ENCODE measurements at regions not wholly inside any gene's neighbourhood (a gene's known extent, or its start where the extent isn't known, plus 50 kb on each side); places are given as distances from the start of the nearest gene placed in this dataset.

GRCh38 chr5:163595932-163596607 is 90.7 kb downstream of the MAT2B start:
- H3K9ac ChIP-seq (ENCODE audit: low read length in 2 of 2), result no peak overlapping the region
- H3K9me3 ChIP-seq (ENCODE audit: control insufficient read depth in 2 of 2, low read length in 2 of 2), result no peaks in the 10 kb centered on the region
- H3K27ac ChIP-seq (ENCODE audit: low read length), result no peak overlapping the region

GRCh38 chr5:163596608-163597315 is 91.3 kb downstream of the MAT2B start:
- Histone ChIP-seq H3K9me3 (ENCODE audit: control insufficient read depth in 2 of 2, low read length in 2 of 2) (no peaks in the 10 kb centered on the region), H3K27ac (ENCODE audit: low read length) (no peak overlapping the region), H3K9ac (ENCODE audit: low read length in 2 of 2) (no peak overlapping the region), H3K4me1 (ENCODE audit: control insufficient read depth, insufficient read depth, low read length) (no peaks in the 10 kb centered on the region), H3K4me3 (ENCODE audit: low read length in 2 of 2) (no peak overlapping the region), H3K27me3 (ENCODE audit: control insufficient read depth in 1 of 2, insufficient read depth in 2 of 2, low read length in 2 of 2) (no peaks in the 10 kb centered on the region), H3K36me3 (ENCODE audit: control insufficient read depth in 2 of 2, insufficient read depth in 2 of 2, low read length in 2 of 2) (no peaks in the 10 kb centered on the region)

More at GRCh38 chr5:163595932-163596607, 90.7 kb downstream of the MAT2B start:
- no peaks in the 10 kb centered on the region for H3K36me3 ChIP-seq (ENCODE audit: control insufficient read depth in 2 of 2, insufficient read depth in 2 of 2, low read length in 2 of 2)
- H3K4me1 ChIP-seq (ENCODE audit: control insufficient read depth, insufficient read depth, low read length), result no peaks in the 10 kb centered on the region
- H3K27me3 ChIP-seq (ENCODE audit: control insufficient read depth in 1 of 2, insufficient read depth in 2 of 2, low read length in 2 of 2), result no peaks in the 10 kb centered on the region
- no peak overlapping the region for H3K4me3 ChIP-seq (ENCODE audit: low read length in 2 of 2)

DNA sequence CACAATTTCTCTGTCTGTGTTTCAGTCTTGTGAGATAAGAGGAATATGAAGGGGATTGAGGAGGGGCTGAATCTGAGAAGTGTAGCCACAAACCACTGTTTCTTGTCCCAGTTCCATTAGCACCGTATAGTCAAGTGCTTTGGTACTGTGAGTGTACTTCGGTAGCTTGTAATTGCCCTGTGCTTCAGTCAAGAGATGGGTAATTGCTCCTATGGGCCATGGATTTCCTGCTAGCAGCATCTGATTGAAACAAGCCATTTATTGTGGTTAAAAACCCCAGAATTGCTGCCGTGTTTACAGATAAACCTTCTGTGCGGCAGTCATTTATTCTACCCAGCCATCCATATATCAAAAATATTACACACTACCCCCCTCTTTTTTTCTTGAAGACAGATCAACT is 98.6 kb downstream of the MAT2B start:
- H3K4me3 ChIP-seq (ENCODE audit: low read length in 2 of 2), result no peak overlapping the region
- no peaks in the 10 kb centered on the region for H3K4me1 ChIP-seq (ENCODE audit: control insufficient read depth, insufficient read depth, low read length)
- H3K27ac ChIP-seq (ENCODE audit: low read length), result no peak overlapping the region
- H3K9me3 ChIP-seq (ENCODE audit: control insufficient read depth in 2 of 2, low read length in 2 of 2), result no peaks in the 10 kb centered on the region
- H3K36me3 ChIP-seq (ENCODE audit: control insufficient read depth in 2 of 2, insufficient read depth in 2 of 2, low read length in 2 of 2), result no peaks in the 10 kb centered on the region
- H3K27me3 ChIP-seq (ENCODE audit: control insufficient read depth in 1 of 2, insufficient read depth in 2 of 2, low read length in 2 of 2), result no peaks in the 10 kb centered on the region
- no peak overlapping the region for H3K9ac ChIP-seq (ENCODE audit: low read length in 2 of 2)

GRCh38 chr5:163607256-163607655 is 101.8 kb downstream of the MAT2B start:
- no peak overlapping the region for H3K9ac ChIP-seq (ENCODE audit: low read length in 2 of 2)

GRCh38 chr5:163608621-163609020 is 103.2 kb downstream of the MAT2B start:
- no peak overlapping the region for H3K27ac ChIP-seq (ENCODE audit: low read length)
- H3K9me3 ChIP-seq (ENCODE audit: control insufficient read depth in 2 of 2, low read length in 2 of 2), result no peaks in the 10 kb centered on the region
- no peaks in the 10 kb centered on the region for H3K4me1 ChIP-seq (ENCODE audit: control insufficient read depth, insufficient read depth, low read length)
- H3K4me3 ChIP-seq (ENCODE audit: low read length in 2 of 2), result no peak overlapping the region
- peaks cover 0 to 2% of the 10 kb centered on the region in 2 donors for H3K27me3 ChIP-seq (ENCODE audit: control insufficient read depth in 1 of 2, insufficient read depth in 2 of 2, low read length in 2 of 2)
- no peaks in the 10 kb centered on the region for H3K36me3 ChIP-seq (ENCODE audit: control insufficient read depth in 2 of 2, insufficient read depth in 2 of 2, low read length in 2 of 2)
- H3K9ac ChIP-seq (ENCODE audit: low read length in 2 of 2), result no peak overlapping the region

More at GRCh38 chr5:163607256-163607655, 101.8 kb downstream of the MAT2B start:
- no peaks in the 10 kb centered on the region for H3K36me3 ChIP-seq (ENCODE audit: control insufficient read depth in 2 of 2, insufficient read depth in 2 of 2, low read length in 2 of 2)
- no peak overlapping the region for H3K27ac ChIP-seq (ENCODE audit: low read length)
- no peaks in the 10 kb centered on the region for H3K27me3 ChIP-seq (ENCODE audit: control insufficient read depth in 1 of 2, insufficient read depth in 2 of 2, low read length in 2 of 2)
- H3K4me3 ChIP-seq (ENCODE audit: low read length in 2 of 2), result no peak overlapping the region
- no peaks in the 10 kb centered on the region for H3K9me3 ChIP-seq (ENCODE audit: control insufficient read depth in 2 of 2, low read length in 2 of 2)
- H3K4me1 ChIP-seq (ENCODE audit: control insufficient read depth, insufficient read depth, low read length), result no peaks in the 10 kb centered on the region

DNA sequence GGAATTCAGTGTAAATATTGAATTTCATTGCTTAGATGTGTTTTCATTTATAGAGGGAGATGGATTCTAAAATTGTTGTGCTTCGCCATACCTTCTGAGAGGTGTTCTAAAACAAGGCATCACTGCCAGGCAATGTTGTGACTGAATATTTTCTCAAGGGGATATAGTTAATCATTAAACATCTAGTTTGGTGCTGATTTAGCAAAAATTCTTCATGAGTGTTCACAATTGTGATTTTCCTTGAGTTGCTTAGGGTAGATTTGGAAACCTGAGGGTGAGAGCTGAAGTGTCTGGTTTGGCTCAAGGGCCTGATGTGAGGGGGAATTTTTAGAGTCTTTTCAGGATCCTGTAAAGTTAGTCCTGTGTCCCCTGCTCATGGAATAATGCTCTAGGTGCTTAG is 104.5 kb downstream of the MAT2B start:
- Histone ChIP-seq H3K9me3 (ENCODE audit: control insufficient read depth in 2 of 2, low read length in 2 of 2) (no peaks in the 10 kb centered on the region), H3K27ac (ENCODE audit: low read length) (no peak overlapping the region), H3K27me3 (ENCODE audit: control insufficient read depth in 1 of 2, insufficient read depth in 2 of 2, low read length in 2 of 2) (peaks cover 0 to 2% of the 10 kb centered on the region in 2 donors), H3K9ac (ENCODE audit: low read length in 2 of 2) (no peak overlapping the region), H3K4me3 (ENCODE audit: low read length in 2 of 2) (no peak overlapping the region), H3K36me3 (ENCODE audit: control insufficient read depth in 2 of 2, insufficient read depth in 2 of 2, low read length in 2 of 2) (no peaks in the 10 kb centered on the region), H3K4me1 (ENCODE audit: control insufficient read depth, insufficient read depth, low read length) (no peaks in the 10 kb centered on the region)

- no peak overlapping the region for H3K9ac ChIP-seq (ENCODE audit: low read length in 2 of 2)
- H3K27ac ChIP-seq (ENCODE audit: low read length), result no peak overlapping the region
- H3K27me3 ChIP-seq (ENCODE audit: control insufficient read depth in 1 of 2, insufficient read depth in 2 of 2, low read length in 2 of 2), result peaks cover 0 to 2% of the 10 kb centered on the region in 2 donors
- H3K9me3 ChIP-seq (ENCODE audit: control insufficient read depth in 2 of 2, low read length in 2 of 2), result no peaks in the 10 kb centered on the region
- H3K4me3 ChIP-seq (ENCODE audit: low read length in 2 of 2), result no peak overlapping the region
- no peaks in the 10 kb centered on the region for H3K36me3 ChIP-seq (ENCODE audit: control insufficient read depth in 2 of 2, insufficient read depth in 2 of 2, low read length in 2 of 2)
- H3K4me1 ChIP-seq (ENCODE audit: control insufficient read depth, insufficient read depth, low read length), result no peaks in the 10 kb centered on the region
These were observed 107.1 kb downstream of the MAT2B start for GRCh38 chr5:163612358-163613149.

GRCh38 chr5:163613150-163613442 is 107.7 kb downstream of the MAT2B start:
- Histone ChIP-seq H3K9me3 (ENCODE audit: control insufficient read depth in 2 of 2, low read length in 2 of 2) (no peaks in the 10 kb centered on the region), H3K27ac (ENCODE audit: low read length) (no peak overlapping the region), H3K4me1 (ENCODE audit: control insufficient read depth, insufficient read depth, low read length) (no peaks in the 10 kb centered on the region), H3K27me3 (ENCODE audit: control insufficient read depth in 1 of 2, insufficient read depth in 2 of 2, low read length in 2 of 2) (peaks cover 0 to 2% of the 10 kb centered on the region in 2 donors), H3K9ac (ENCODE audit: low read length in 2 of 2) (no peak overlapping the region), H3K4me3 (ENCODE audit: low read length in 2 of 2) (no peak overlapping the region), H3K36me3 (ENCODE audit: control insufficient read depth in 2 of 2, insufficient read depth in 2 of 2, low read length in 2 of 2) (no peaks in the 10 kb centered on the region)

GRCh38 chr5:163614787-163615186 is 109.4 kb downstream of the MAT2B start:
- H3K4me1 ChIP-seq (ENCODE audit: control insufficient read depth, insufficient read depth, low read length), result no peaks in the 10 kb centered on the region
- no peak overlapping the region for H3K4me3 ChIP-seq (ENCODE audit: low read length in 2 of 2)
- peaks cover 0 to 2% of the 10 kb centered on the region in 2 donors for H3K27me3 ChIP-seq (ENCODE audit: control insufficient read depth in 1 of 2, insufficient read depth in 2 of 2, low read length in 2 of 2)
- H3K9me3 ChIP-seq (ENCODE audit: control insufficient read depth in 2 of 2, low read length in 2 of 2), result no peaks in the 10 kb centered on the region
- no peak overlapping the region for H3K27ac ChIP-seq (ENCODE audit: low read length)
- H3K36me3 ChIP-seq (ENCODE audit: control insufficient read depth in 2 of 2, insufficient read depth in 2 of 2, low read length in 2 of 2), result no peaks in the 10 kb centered on the region
- H3K9ac ChIP-seq (ENCODE audit: low read length in 2 of 2), result no peak overlapping the region

DNA sequence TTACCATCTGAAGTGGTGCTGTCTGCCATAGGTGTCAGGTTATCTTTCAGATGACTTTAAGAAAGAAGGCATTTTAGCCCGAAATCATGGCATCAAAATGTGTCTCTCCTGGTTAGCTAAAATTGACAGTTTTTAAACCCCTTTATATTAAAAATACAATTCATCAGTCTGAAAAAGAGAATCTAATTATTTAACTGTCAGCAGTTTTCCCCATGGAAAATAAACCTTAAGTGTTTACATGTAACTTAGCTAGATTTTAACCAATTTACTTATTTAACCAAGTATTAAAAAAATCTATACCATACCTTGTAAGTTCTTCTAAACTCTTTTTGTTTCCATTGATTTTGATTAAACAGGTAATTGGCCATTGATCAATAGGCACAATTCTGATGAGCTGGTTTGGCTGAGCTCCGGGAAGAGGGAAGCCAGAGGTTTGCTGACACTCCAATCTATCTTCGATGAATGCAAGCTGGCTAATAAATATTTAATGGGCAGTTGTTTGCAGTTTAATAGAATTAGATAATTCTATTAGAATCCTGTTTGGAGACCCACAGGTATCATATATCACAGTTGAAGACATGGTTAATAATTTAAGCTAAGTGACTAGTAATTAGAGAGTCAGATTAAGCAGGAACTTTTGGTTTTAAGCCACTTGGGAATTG is 114.0 kb downstream of the MAT2B start:
- Histone ChIP-seq H3K9ac (ENCODE audit: low read length in 2 of 2) (no peak overlapping the region), H3K9me3 (ENCODE audit: control insufficient read depth in 2 of 2, low read length in 2 of 2) (no peaks in the 10 kb centered on the region), H3K4me1 (ENCODE audit: control insufficient read depth, insufficient read depth, low read length) (no peaks in the 10 kb centered on the region), H3K27ac (ENCODE audit: low read length) (no peak overlapping the region), H3K27me3 (ENCODE audit: control insufficient read depth in 1 of 2, insufficient read depth in 2 of 2, low read length in 2 of 2) (no peaks in the 10 kb centered on the region), H3K4me3 (ENCODE audit: low read length in 2 of 2) (no peak overlapping the region), H3K36me3 (ENCODE audit: control insufficient read depth in 2 of 2, insufficient read depth in 2 of 2, low read length in 2 of 2) (no peaks in the 10 kb centered on the region)

Measured in stomach smooth muscle (tissue), 2 donors.